Thyroid gland (tissue), 4 donors: ENCODE measurements at regions not wholly inside any gene's neighbourhood (a gene's known extent, or its start where the extent isn't known, plus 50 kb on each side); places are given as distances from the start of the nearest gene placed in this dataset.
"Not testable (repeated sequence)": the region's sequence is repeated elsewhere in the genome, so short reads cannot be mapped to it uniquely, and the experiment has no call there.

Experiments
- DNase-seq, 2 donors: peaks; one replicate each; pipeline ENCODE4 v3.0.0-alpha.2; 2019
- H3K27ac ChIP-seq, 3 donors: fragments of 200-600 bp; sonication (generic); 1 replicate in 2 of 3; 2 replicates in 1 of 3; pipeline ENCODE4 v1.5.1; 2016 to 2019; ENCODE audit warnings: mild to moderate bottlenecking in 1 of 3, moderate library complexity in 1 of 3
- H3K27me3 ChIP-seq: fragments of 200-600 bp; sonication (generic); one replicate; pipeline ENCODE4 v1.5.1; 2019
- H3K36me3 ChIP-seq, 2 donors: fragments of 200-600 bp; sonication (generic); one replicate each; pipeline ENCODE4 v1.5.1; 2016 to 2019
- H3K4me1 ChIP-seq, 2 donors: fragments of 200-600 bp; sonication (generic); one replicate each; pipeline ENCODE4 v1.5.1; 2017 to 2019
- H3K4me3 ChIP-seq, 3 donors: fragments of 200-600 bp; sonication (generic); replicated peaks in 1 of 3; 1 replicate in 2 of 3; 2 replicates in 1 of 3; pipeline ENCODE4 v1.5.1; 2016; ENCODE audit warnings: mild to moderate bottlenecking in 1 of 3
- H3K9me3 ChIP-seq: fragments of 200-600 bp; sonication (generic); one replicate; pipeline ENCODE4 v1.5.1; 2017
- POLR2A ChIP-seq, 2 donors: fragments of 450-650 bp; IDR thresholded peaks; one replicate each; pipeline ENCODE4 v1.6.1; 2017; ENCODE audit warnings: antibody characterized with exemption in 2 of 2, mild to moderate bottlenecking in 2 of 2, moderate library complexity in 1 of 2
- WGBS, 2 donors: methylation state at CpG; one replicate each; pipeline ENCODE4 v1.1.5; 2017; 5-methylcytosine and 5-hydroxymethylcytosine counted together
- intact Hi-C: fragments of 100-400 bp; cut with DNase I; formaldehyde crosslinking; loops from one replicate; pipeline ENCODE4 v1.15.1; 2023
- TF ChIP-seq, protein P1 (sequence below), 6 experiments: fragments of 200-600 bp in 3 of 6; fragments of 450-650 bp in 3 of 6; sonication (generic) in 3 of 6; IDR thresholded peaks; one replicate each; pipeline ENCODE4 v1.5.1; 2016 to 2019; ENCODE audit warnings: antibody characterized with exemption in 6 of 6, mild to moderate bottlenecking in 2 of 6, inconsistent platforms in 1 of 6, moderate library complexity in 1 of 6

DNA sequence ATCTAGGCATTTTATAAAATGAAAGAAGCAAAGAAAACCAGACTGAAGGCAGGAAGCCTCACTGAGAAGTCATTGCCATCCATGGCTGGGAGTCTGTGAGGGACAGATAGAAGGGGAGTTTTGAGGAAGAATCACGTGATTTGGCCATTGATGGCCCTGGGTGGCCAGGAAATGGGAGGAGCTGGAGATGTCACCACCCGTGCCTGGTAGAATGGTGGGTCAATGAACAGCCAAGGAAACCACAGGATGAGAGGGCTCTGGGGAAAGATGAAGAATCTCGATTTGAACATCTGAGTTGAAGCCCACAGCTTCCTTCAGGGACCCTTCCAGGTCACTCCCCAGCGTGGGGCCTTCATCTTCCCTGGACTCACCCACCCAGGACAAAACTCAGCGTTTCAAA, 103.3 kb upstream of the CHST15 start:
- H3K27me3 ChIP-seq = no peaks in the 10 kb centered on the region
- TF ChIP-seq, protein P1, sequence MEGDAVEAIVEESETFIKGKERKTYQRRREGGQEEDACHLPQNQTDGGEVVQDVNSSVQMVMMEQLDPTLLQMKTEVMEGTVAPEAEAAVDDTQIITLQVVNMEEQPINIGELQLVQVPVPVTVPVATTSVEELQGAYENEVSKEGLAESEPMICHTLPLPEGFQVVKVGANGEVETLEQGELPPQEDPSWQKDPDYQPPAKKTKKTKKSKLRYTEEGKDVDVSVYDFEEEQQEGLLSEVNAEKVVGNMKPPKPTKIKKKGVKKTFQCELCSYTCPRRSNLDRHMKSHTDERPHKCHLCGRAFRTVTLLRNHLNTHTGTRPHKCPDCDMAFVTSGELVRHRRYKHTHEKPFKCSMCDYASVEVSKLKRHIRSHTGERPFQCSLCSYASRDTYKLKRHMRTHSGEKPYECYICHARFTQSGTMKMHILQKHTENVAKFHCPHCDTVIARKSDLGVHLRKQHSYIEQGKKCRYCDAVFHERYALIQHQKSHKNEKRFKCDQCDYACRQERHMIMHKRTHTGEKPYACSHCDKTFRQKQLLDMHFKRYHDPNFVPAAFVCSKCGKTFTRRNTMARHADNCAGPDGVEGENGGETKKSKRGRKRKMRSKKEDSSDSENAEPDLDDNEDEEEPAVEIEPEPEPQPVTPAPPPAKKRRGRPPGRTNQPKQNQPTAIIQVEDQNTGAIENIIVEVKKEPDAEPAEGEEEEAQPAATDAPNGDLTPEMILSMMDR (IDR thresholded peaks at IDR 0.05) = no peak
- TF ChIP-seq POLR2A (IDR thresholded peaks at IDR 0.05) = no peak
- no peak for DNase-seq
- peaks cover 4 to 9% of the 10 kb centered on the region in 2 donors for H3K4me1 ChIP-seq
- H3K36me3 ChIP-seq = no peaks in the 10 kb centered on the region
- intact Hi-C loops = no loop called here
- no peak overlapping the region for H3K4me3 ChIP-seq
- 68 to 74% methylated on average over 5 of the region's 5 CpGs for whole genome bisulfite sequencing, 2 donors
- H3K27ac ChIP-seq = peak overlapping the region in 1 of 3 donors; percentile 57
- H3K9me3 ChIP-seq = no peaks in the 10 kb centered on the region

DNA sequence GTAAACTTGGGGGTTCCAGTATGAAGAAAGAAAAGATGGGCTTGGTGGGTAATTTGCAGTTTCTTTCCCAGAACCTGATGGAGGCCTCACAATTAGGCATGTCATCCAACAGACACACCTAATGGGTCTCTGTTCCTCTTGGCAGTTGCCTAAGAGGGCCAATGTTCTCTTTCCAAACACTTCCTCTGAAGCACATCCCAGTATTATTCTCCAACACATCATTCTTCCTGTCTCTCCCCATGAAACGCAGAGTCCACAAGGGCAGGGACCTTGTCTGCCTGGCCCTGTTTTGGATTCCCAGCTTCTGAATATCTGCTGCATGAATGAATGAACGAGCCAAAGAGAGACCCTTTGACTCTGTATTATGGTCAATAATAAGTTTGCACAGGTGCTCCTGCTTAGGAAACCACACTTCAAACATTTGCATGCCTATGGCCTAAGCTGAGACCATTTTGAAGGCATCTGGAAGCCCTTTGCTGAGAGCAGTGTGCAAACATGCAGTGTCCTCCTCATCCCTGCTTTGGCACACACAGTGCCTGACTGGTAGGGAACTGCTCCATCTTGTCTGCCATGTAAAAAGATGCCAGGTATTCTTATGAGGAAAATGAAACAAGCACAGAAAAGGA, 100.9 kb upstream of the CHST15 start:
- WGBS, 2 donors = 44 to 84% methylated on average over 2 of the region's 2 CpGs
- TF ChIP-seq, protein P1 (IDR thresholded peaks at IDR 0.05) = no peak
- no peak for TF ChIP-seq POLR2A (IDR thresholded peaks at IDR 0.05)
- Histone ChIP-seq H3K4me1 (peaks cover 4 to 9% of the 10 kb centered on the region in 2 donors), H3K27ac (no peak overlapping the region), H3K4me3 (no peak overlapping the region), H3K36me3 (no peaks in the 10 kb centered on the region), H3K27me3 (no peaks in the 10 kb centered on the region), H3K9me3 (no peaks in the 10 kb centered on the region)
- DNase-seq = no peak
- intact Hi-C loops = no loop called here

DNA sequence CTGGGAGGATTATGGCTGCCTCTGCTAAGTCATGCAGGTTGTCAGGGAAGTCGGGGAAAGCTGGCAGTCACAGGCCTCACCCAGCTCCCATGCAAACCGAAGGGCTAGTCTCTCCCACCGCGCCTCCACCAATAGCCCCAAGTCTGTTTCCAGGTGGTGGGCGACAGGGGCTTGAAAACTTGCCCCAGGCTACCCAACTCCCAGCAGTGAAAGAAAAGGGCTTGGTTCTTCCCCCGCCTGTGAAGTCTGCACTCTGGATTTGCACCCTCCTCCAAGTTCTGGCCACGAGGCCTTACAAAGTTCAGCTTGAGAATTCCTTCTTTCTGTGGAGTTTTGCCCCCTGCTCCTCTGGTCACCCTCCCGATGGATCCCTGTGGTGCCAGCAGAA, 99.9 kb upstream of the CHST15 start:
- WGBS, 2 donors = 91 to 93% methylated on average over 8 of the region's 8 CpGs

DNA sequence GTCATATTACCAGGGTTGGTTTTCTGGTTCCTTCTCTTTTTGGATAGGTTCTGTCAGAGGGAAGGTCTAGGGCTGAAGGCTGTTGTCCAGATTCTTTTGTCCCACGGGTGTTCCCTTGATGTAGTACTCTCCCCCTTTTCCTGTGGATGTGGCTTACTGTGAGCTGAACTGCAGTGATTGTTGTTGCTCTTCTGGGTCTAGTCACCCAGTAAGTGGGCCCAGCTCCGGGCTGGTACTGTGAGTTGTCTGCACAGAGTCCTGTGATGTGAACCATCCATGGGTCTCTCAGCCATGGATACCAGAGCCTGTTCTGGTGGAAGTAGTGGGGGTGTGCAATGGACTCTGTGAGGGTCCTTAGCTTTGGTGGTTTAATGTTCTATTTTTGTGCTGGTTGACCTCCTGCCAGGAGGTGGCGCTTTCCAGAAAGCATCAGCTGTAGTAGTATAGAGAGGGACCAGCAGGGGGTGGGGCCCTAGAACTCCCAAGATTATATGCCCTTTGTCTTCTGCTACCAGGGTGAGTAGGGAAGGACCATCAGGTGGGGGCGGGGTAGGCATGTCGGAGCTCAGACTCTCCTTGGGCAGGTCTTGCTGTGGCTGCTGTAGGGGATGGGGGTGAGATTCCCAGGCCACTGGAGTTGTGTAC, 99.4 kb upstream of the CHST15 start:
- WGBS, 2 donors = 91 to 99% methylated on average over 5 of the region's 5 CpGs
- H3K4me3 ChIP-seq, H3K9me3 ChIP-seq, intact Hi-C loops, H3K36me3 ChIP-seq, H3K27me3 ChIP-seq, DNase-seq, H3K4me1 ChIP-seq, H3K27ac ChIP-seq: not testable (repeated sequence)

More for the DNA sequence above, 99.9 kb upstream of the CHST15 start:
- no peak overlapping the region for H3K4me3 ChIP-seq
- no peak overlapping the region for H3K27ac ChIP-seq
- H3K9me3 ChIP-seq = no peaks in the 10 kb centered on the region
- DNase-seq = no peak
- no peaks in the 10 kb centered on the region for H3K36me3 ChIP-seq
- TF ChIP-seq POLR2A (IDR thresholded peaks at IDR 0.05) = no peak
- TF ChIP-seq, protein P1 (IDR thresholded peaks at IDR 0.05) = no peak
- intact Hi-C loops = no loop called here
- H3K4me1 ChIP-seq = peaks cover 4 to 9% of the 10 kb centered on the region in 2 donors
- H3K27me3 ChIP-seq = no peaks in the 10 kb centered on the region

DNA sequence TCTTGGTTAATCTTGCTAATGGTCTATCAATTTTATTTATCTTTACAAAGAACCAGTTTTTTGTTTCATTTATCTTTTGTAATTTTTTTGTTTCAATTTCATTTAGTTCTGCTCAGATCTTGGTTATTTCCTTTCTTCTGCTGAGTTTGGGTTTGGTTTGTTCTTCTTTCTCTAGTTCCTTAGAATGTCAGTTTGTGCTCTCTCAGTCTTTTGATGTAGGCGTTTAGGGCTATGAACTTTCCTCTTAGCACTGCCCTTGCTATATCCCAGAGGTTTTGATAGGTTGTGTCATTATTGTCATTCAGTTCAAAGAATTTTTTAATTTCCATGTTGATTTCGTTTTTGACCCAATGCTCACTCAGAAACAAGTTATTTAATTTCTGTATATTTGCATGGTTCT, 97.1 kb upstream of the CHST15 start:
- 69 to 79% methylated on average over 2 of the region's 2 CpGs for WGBS, 2 donors
- H3K4me1 ChIP-seq, H3K9me3 ChIP-seq, H3K27me3 ChIP-seq, DNase-seq, H3K36me3 ChIP-seq, H3K4me3 ChIP-seq, intact Hi-C loops, H3K27ac ChIP-seq: not testable (repeated sequence)

DNA sequence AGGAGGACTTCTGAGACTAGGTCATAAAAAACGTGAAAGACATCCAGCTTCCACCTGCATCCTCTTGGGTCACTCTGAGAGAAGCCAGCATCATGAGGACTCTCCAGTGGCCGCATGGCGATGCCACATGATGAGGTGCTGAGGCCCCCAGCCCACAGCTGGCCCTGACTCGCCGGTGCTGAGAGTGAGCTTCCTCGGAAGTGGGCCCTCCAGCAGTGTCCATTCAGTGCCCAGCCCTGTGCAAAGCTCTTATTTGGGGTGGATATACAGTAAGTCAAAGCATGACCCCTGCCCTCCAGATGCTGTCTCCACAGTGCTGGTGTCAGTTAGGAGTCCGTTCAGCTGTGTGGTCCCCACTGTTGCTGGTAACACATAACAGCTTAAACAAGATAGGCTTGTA, 93.6 kb upstream of the CHST15 start:
- no peaks in the 10 kb centered on the region for H3K27me3 ChIP-seq
- no peak overlapping the region for H3K27ac ChIP-seq
- no peak overlapping the region for H3K4me3 ChIP-seq
- no peak for DNase-seq
- no peak for TF ChIP-seq POLR2A (IDR thresholded peaks at IDR 0.05)
- TF ChIP-seq, protein P1 (IDR thresholded peaks at IDR 0.05) = no peak
- H3K9me3 ChIP-seq = no peaks in the 10 kb centered on the region
- intact Hi-C loops = no loop called here
- no peaks in the 10 kb centered on the region for H3K4me1 ChIP-seq
- 99 to 100% methylated on average over 3 to 7 of the region's 7 CpGs for WGBS, 2 donors
- H3K36me3 ChIP-seq = no peaks in the 10 kb centered on the region
